GM03348 (cell line): ENCODE measurements at regions not wholly inside any gene's neighbourhood (a gene's known extent, or its start where the extent isn't known, plus 50 kb on each side); places are given as distances from the start of the nearest gene placed in this dataset.

Source experiments
- DNase-seq: peaks from one replicate; pipeline ENCODE4 v3.0.0; 2012; ENCODE audit warnings: low spot score

- no peak for DNase-seq
Measured at GRCh38 chr2:8044046-8044594, 637.7 kb upstream of the ID2 start.

DNA sequence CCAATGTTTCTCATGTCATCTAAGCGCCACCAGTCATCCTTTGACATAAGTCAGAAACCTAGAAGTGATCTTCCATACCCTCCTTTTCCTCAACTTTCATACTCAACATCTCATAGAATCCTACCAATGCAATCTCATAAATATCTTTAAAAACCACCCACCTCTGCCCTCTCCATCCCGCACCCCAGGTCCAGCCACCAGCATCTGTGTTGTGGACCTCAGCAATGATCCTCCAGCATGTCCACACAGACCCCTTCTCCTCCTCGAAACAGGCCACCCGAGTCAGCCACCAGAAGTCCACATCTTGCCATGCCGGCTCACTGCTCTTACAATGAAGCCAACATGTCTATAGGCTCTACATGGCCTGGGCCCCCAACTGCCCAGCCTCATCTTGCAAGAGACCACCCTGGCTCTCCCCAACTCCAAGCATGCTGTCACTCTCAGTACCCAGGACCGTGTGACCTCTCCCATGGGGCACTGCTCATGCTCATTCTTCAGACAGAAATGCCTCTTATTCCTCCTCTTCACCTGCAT, 636.7 kb upstream of the ID2 start:
- no peak for DNase-seq

GRCh38 chr2:8046849-8047248, 635.0 kb upstream of the ID2 start:
- no peak for DNase-seq

DNA sequence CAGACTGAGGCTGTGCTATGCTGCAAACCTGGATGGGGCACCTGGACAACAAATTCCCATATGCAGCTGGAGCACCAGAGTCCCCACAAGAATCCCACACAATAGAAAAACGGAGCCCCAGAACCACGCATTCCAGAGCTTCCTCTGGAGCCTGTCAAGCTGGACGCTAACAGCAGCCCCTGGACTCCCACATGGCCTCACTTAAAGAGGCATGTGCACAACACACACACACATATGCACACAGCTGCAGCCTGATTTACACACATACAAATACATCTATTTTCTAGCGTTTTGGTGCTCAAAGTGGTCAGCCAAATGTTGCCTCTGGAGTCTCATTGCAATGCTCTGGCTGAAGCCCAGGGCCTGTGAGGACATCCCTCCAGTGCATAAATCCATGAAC, 632.7 kb upstream of the ID2 start:
- no peak for DNase-seq

GRCh38 chr2:8049851-8050571, 631.8 kb upstream of the ID2 start:
- DNase-seq = no peak

DNA sequence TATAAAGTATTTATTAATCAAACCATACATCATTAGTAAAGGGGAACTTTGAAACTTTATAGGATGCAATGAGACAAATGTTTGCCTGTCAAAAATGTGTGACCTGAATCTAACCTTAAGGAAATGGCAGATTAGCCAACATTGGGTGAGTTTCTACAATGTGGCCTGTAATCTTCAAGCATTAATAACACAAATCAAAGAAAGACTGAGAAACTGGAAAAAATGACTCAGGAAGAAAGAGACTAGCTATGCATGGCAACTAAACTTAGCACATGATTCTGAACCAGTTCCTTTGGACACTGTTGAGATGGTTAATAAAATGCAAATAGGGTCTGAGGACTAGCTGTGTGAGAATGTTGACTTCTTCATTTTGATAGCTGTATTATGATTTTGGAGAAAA, 628.6 kb upstream of the ID2 start:
- DNase-seq = peak; percentile 24

- DNase-seq = no peak
Measured at GRCh38 chr2:8054070-8054469, 627.8 kb upstream of the ID2 start.

DNA sequence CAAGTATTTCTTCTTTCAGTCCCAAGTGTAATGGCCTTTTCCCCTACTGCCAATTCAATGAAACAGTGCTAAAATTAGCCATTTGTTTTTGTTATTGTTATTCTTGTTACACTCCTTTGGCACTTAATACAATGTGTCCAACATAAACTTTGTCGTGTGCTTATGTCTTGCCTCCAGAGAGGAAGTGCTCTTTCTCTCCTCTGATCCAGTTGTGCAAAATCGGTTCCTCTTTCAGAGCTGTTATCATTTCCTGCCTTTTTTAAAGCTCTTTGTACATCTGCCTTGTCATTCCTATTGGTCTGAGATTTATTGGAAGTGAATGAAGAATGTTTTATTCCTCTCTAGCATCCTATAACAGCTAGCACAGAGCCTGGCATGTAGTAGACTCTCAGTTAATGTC, 623.2 kb upstream of the ID2 start:
- DNase-seq = no peak

- no peak for DNase-seq
Measured at GRCh38 chr2:8059255-8059654, 622.6 kb upstream of the ID2 start.

DNA sequence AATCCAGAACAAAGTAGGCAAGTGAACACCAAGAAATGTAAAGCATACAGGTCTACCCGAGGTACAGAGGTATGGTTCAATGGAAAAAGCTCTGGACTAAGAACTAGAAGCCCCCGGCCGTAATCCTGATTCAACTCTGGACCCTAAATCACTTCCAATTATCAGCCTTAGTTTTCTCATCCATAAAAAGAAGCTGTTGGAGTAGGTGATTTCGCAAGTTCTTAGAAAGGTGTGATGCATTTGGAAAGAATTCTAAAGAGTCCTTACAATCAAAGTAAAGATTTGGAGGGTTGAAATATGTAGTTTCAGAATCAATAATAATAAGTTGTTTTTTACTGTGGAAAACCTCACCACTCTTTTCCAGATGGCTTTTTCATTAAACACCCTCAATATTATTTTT, 622.1 kb upstream of the ID2 start:
- no peak for DNase-seq

DNA sequence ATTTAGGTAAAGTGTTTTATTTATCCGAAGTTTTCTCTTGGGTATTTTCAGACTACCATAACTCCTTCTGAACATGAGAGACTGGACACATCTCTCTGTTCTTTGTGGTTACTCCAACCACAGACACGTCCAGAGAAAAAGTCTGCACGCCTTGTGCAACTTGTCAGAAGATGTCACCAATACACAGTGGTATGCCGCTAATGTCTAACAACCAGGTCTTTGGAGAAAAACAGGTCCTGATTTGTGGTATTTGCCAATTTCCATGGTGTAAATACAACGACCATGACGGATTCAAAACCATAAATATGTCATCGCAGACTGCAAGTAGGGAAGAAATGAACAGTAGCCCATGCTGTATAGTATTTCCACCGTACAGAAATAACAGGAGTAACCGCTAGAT, 620.6 kb upstream of the ID2 start:
- DNase-seq = no peak

GRCh38 chr2:8064603-8065002, 617.3 kb upstream of the ID2 start:
- no peak for DNase-seq

GRCh38 chr2:8065191-8065590, 616.7 kb upstream of the ID2 start:
- no peak for DNase-seq

- no peak for DNase-seq
Measured at GRCh38 chr2:8067784-8068336, 614.0 kb upstream of the ID2 start.

GRCh38 chr2:8072907-8073306, 608.9 kb upstream of the ID2 start:
- no peak for DNase-seq

GRCh38 chr2:8073916-8074315, 607.9 kb upstream of the ID2 start:
- no peak for DNase-seq

DNA sequence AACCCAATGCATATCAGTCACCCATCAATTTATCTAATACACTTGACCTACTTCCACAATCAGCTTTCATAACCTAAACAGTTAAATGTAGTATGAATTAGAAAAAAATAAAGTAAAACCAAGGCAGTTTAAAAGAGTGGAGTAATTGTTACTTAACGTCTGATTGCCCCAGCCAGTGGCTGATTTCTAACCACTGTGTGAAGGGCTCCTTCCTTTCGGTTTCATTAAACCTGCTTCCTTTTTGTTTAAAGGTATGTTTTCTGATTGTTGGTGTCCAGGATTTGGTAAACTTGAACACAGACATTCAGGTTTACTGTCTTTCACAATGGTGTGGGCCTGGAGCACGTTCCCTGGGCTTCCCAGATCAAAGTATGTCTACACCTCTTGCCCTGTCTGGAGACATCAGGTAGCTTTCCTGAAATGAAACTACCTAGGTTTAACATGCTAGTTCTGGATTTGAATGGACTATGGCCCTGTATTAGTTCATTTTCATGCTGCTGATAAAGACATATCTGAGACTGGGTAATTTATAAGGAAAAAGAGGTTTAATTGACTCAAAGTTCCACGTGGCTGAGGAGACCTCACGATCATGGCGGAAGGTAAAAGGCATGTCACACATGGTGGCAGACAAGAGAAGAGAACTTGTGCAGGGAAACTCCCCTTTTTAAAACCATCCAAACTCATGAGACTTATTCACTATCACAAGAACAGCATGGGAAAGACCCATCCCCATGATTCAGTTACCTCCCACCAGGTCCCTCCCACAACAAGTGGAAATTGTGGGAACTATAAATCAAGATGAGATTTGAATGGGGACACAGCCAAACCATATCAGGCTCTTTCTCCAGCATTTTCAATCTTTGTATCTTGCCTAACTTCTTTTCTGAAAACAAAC, 605.2 kb upstream of the ID2 start:
- DNase-seq = no peak

DNA sequence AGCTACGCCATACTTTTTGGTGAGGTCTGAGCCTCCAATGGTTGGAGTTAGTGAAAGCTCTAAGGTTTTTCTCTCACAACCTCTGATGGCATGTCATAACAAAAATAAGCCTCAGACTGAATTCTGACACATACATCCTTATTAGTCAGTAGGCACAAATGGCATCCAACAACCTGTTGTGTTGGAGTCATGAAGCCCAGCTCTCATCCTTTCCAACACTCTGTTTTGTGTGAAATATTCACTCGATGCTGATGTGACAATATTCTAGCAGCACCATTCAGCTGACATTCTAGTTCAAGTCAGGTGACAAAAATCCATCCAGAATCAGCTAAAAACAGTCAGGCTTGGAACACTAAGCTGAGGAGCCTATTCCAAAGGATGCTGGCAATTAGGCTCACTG, 603.2 kb upstream of the ID2 start:
- no peak for DNase-seq

DNA sequence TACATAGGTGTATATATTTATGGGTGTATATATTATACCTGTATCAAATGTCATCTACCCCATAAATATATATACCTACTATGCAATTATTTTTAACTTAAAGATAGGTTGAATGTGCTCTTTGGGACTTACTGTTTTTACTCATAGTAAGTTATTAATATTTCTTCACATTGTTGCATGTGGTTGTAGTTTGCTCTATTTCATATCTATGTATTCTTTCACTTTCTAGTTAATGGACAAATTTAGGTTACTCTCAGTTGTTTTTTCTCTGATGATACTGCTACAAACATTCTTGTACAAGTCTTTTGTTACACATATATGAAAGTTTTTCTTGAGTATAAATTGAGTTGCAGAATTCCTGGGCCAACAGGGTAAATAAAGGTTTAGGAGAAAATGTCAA, 601.8 kb upstream of the ID2 start:
- no peak for DNase-seq

- DNase-seq = no peak
Measured at GRCh38 chr2:8081130-8081529, 600.7 kb upstream of the ID2 start.

DNA sequence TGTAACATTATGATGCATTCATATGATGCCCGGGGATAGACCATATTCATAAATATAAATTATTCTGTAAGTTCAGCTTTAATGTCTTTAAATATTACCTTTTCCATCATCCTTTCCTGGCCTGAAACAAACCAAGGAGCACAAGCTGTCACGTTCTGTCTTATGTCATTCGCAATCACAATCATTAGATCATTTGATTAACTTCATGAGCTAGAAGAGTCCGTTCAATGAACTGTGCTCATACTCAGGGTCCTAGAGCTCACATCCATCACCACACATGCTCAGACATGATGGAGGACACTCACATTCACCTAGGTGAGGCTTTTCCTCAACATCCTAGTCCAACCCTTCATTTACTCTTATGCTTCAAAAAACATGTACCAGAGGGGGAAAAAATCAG, 599.0 kb upstream of the ID2 start:
- no peak for DNase-seq

- DNase-seq = peak; percentile 12
Measured at GRCh38 chr2:8086357-8086756, 595.5 kb upstream of the ID2 start.
